K562 (cell line): ENCODE measurements at regions not wholly inside any gene's neighbourhood (a gene's known extent, or its start where the extent isn't known, plus 50 kb on each side); places are given as distances from the start of the nearest gene placed in this dataset.

ENCODE experiments used
- CREM ChIP-seq: IDR thresholded peaks from 2 replicates; pipeline ENCODE4 v1.6.1; 2014; ENCODE audit warnings: antibody characterized with exemption, low read depth
- TF ChIP-seq, protein P1 (sequence below), 3 experiments: IDR thresholded peaks in 2 of 3; conservative IDR thresholded peaks in 1 of 3; 2 replicates each; pipeline ENCODE4 v1.5.1; 2011 to 2012; ENCODE audit warnings: low read length in 3 of 3, mild to moderate bottlenecking in 3 of 3, control low read depth in 2 of 3, improper control_type of control experiment in 1 of 3, inconsistent platforms in 1 of 3, low read depth in 1 of 3, mixed read lengths in 1 of 3, moderate library complexity in 1 of 3; ENCODE audit not compliant: insufficient read depth in 2 of 3

DNA sequence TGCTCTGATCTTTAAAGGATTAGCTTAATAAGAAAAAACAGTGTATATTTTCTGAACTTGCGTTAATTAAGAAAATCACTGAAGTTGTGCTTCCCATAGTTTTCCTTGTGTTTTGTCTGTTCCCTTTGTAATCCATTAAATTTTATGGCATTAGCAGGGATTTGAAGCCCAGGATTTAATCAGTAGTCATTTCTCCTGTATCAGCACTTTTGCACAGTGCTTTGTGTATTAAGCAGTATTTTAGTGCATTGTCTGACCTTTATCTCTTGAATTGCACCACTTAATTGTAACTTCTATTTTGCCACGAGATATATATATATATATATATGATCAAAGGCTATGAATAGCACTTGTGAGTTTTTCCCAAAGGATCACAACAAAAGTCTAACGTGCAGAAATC is 133.7 kb downstream of the S1PR1 start:
- no peak for TF ChIP-seq CREM
- TF ChIP-seq, protein P1, sequence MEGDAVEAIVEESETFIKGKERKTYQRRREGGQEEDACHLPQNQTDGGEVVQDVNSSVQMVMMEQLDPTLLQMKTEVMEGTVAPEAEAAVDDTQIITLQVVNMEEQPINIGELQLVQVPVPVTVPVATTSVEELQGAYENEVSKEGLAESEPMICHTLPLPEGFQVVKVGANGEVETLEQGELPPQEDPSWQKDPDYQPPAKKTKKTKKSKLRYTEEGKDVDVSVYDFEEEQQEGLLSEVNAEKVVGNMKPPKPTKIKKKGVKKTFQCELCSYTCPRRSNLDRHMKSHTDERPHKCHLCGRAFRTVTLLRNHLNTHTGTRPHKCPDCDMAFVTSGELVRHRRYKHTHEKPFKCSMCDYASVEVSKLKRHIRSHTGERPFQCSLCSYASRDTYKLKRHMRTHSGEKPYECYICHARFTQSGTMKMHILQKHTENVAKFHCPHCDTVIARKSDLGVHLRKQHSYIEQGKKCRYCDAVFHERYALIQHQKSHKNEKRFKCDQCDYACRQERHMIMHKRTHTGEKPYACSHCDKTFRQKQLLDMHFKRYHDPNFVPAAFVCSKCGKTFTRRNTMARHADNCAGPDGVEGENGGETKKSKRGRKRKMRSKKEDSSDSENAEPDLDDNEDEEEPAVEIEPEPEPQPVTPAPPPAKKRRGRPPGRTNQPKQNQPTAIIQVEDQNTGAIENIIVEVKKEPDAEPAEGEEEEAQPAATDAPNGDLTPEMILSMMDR (IDR thresholded peaks at IDR 0.05 in 2 of 3, conservative IDR thresholded peaks at IDR 0.05 in 1 of 3; ENCODE audit: insufficient read depth in 2 of 3, low read depth in 1 of 3, low read length in 3 of 3) = no peak
